Fibroblast of gingiva (primary cell): ENCODE measurements at regions not wholly inside any gene's neighbourhood (a gene's known extent, or its start where the extent isn't known, plus 50 kb on each side); places are given as distances from the start of the nearest gene placed in this dataset.

Experiments
- DNase-seq: peaks from one replicate; pipeline ENCODE4 v3.0.0-alpha.2; 2011; ENCODE audit warnings: low read depth

DNA sequence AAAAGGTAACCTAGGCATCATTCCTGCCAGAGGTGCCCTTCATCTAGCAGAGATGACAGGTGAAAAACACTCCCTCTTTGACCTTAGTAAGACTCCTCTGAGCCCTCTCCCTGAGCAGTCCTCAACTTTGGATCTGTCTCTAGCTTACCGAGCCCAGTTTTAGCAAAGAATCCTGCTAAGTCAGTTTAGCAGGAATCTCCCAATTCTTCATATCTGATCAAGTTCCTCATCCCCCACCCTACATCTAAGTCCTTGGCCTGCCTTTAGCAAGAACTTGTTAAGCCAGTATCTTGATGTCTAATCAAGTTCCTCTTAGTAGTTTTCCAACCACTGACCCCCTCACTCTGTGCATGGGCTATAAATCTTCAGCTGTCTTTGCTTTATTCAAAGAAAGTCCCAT is 235.6 kb downstream of the OMA1 start:
- DNase-seq: no peak

- no peak for DNase-seq
Measured at GRCh38 chr1:58310469-58310868, 236.1 kb downstream of the OMA1 start.

- no peak for DNase-seq
Measured at GRCh38 chr1:58308206-58308605, 238.3 kb downstream of the OMA1 start.

- DNase-seq: no peak
Measured at GRCh38 chr1:58307431-58307830, 239.1 kb downstream of the OMA1 start.

GRCh38 chr1:58305622-58306021 is 240.9 kb downstream of the OMA1 start:
- no peak for DNase-seq

- no peak for DNase-seq
Measured at GRCh38 chr1:58304346-58304975, 242.1 kb downstream of the OMA1 start.

- no peak for DNase-seq
Measured at GRCh38 chr1:58303841-58304240, 242.7 kb downstream of the OMA1 start.

- no peak for DNase-seq
Measured at GRCh38 chr1:58293388-58293787, 253.1 kb downstream of the OMA1 start.

DNA sequence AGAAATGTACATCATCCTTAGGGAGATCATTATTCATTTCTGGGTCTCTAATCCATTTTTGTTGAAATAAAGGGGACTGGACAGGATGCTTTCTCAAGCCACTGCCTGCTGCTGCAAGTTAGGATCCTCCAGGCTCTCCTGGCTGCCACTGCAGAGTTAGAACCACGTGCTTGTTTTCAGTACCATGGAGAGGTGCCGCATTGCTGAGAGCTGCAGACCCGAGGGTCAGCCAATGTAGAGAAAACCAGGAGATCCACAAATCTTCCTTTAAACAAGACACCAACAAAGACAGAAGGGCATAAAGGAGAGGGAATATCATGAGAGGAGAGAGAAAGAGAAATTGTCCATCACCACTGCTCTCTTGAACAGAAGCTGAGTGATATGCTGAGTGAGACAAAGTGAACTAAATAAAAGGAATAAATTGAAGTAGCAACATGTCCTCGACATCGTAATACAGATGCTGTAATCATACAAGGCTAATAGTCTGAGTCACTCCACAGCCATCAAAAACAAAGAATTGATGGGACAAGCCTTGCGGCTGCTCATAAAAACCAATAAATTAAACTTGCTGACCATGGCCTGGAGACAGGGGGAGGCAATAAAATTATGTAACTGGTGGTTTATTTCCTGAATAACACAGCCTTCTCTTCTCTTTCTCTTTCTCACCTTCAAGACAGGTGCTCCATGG is 255.7 kb downstream of the OMA1 start:
- DNase-seq: no peak

DNA sequence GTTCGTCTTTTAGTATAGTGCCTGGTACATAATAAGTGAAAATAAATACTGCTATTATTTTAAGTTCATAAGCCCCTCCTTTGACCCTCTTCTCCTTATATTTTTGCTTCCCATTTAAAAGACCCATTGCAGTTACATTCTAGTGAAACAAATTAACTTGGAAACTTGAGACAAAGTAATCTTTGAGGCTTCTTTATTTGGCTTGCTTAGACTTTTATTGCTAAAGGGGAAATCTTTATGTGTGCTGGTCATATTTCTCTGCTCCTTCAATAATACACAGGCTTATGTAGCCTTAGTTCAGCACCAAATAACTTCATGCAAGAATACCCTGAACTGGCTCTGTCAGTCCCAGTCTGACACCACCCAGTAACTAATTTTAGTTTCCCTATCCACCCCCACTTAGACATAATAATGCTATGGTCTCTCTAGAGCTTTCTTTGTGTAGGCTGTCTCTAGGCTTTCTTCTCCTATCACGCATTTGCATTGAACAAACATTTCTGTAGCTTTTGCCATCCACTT is 257.8 kb downstream of the OMA1 start:
- DNase-seq: no peak

GRCh38 chr1:58287894-58288623 is 258.5 kb downstream of the OMA1 start:
- DNase-seq: no peak

- DNase-seq: no peak
Measured at GRCh38 chr1:58284225-58284510, 262.4 kb downstream of the OMA1 start.

- no peak for DNase-seq
Measured at GRCh38 chr1:58283388-58284224, 262.9 kb downstream of the OMA1 start.

GRCh38 chr1:58282623-58283387 is 263.7 kb downstream of the OMA1 start:
- no peak for DNase-seq

- no peak for DNase-seq
Measured at GRCh38 chr1:58266242-58266641, 280.3 kb downstream of the OMA1 start.

GRCh38 chr1:58264462-58264861 is 282.1 kb downstream of the OMA1 start:
- DNase-seq: no peak

GRCh38 chr1:58262702-58263101 is 283.8 kb downstream of the OMA1 start:
- no peak for DNase-seq

- no peak for DNase-seq
Measured at GRCh38 chr1:58258082-58258481, 288.4 kb downstream of the OMA1 start.

- no peak for DNase-seq
Measured at GRCh38 chr1:58257003-58257402, 289.5 kb downstream of the OMA1 start.

GRCh38 chr1:58256546-58256945 is 290.0 kb downstream of the OMA1 start:
- no peak for DNase-seq

DNA sequence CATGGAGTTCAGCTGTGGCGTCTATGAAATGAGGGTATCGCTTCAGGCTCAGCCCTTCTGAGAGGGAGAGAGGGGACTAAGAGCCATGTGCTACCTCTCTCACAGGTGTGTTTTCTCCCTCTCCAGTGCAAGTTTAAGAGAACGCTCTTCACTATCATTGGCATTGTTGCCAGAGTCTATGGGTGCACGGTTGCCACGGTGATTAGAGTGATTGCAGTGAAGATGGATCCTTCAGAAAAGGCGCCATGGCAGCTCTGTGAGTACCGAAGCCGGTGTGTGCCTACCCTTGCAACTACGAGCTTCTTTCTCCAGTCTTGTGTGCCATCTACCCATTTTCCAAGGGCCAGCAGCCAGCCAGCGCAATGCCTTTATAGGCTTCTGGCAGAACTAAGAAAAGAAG is 290.5 kb downstream of the OMA1 start:
- no peak for DNase-seq

GRCh38 chr1:58255192-58255591 is 291.3 kb downstream of the OMA1 start:
- DNase-seq: no peak
